Esophagus mucosa (tissue), 1 donor: ENCODE measurements at regions not wholly inside any gene's neighbourhood (a gene's known extent, or its start where the extent isn't known, plus 50 kb on each side); places are given as distances from the start of the nearest gene placed in this dataset.
A peak's percentile ranks its signal among the peaks of the same experiment; 100 is the strongest.
"Not testable (repeated sequence)": the region's sequence is repeated elsewhere in the genome, so short reads cannot be mapped to it uniquely, and the experiment has no call there.

ENCODE experiments used
- ATAC-seq: fragments of 200-7000 bp; cut with Tn5 transposase; one replicate; pipeline ENCODE4 v1.9.1; 2020
- donor health status: DM: yes; HTN: yes; CAD: no.

GRCh38 chr6:113653275-113653674, 203.9 kb upstream of the MARCKS start:
- no peak for ATAC-seq

- ATAC-seq = peak; percentile 95
Observed at GRCh38 chr6:113654396-113654795, 202.7 kb upstream of the MARCKS start.

GRCh38 chr6:113655761-113656160, 201.4 kb upstream of the MARCKS start:
- no peak for ATAC-seq

GRCh38 chr6:113659762-113660404, 197.3 kb upstream of the MARCKS start:
- no peak for ATAC-seq

GRCh38 chr6:113660819-113661218, 196.3 kb upstream of the MARCKS start:
- no peak for ATAC-seq

- ATAC-seq = no peak
Observed at GRCh38 chr6:113662093-113662665, 195.0 kb upstream of the MARCKS start.

GRCh38 chr6:113662688-113663333, 194.3 kb upstream of the MARCKS start:
- no peak for ATAC-seq

- no peak for ATAC-seq
Observed at GRCh38 chr6:113664909-113665308, 192.2 kb upstream of the MARCKS start.

- no peak for ATAC-seq
Observed at GRCh38 chr6:113668641-113669408, 188.3 kb upstream of the MARCKS start.

- ATAC-seq = no peak
Observed at GRCh38 chr6:113669606-113670005, 187.5 kb upstream of the MARCKS start.

GRCh38 chr6:113671421-113671820, 185.7 kb upstream of the MARCKS start:
- no peak for ATAC-seq

- no peak for ATAC-seq
Observed at GRCh38 chr6:113672491-113673149, 184.5 kb upstream of the MARCKS start.

GRCh38 chr6:113674075-113674474, 183.1 kb upstream of the MARCKS start:
- no peak for ATAC-seq

- no peak for ATAC-seq
Observed at GRCh38 chr6:113676057-113676456, 181.1 kb upstream of the MARCKS start.

GRCh38 chr6:113676968-113677367, 180.2 kb upstream of the MARCKS start:
- ATAC-seq = no peak

GRCh38 chr6:113679051-113679450, 178.1 kb upstream of the MARCKS start:
- no peak for ATAC-seq

- ATAC-seq = no peak
Observed at GRCh38 chr6:113680301-113680700, 176.8 kb upstream of the MARCKS start.

GRCh38 chr6:113683968-113684367, 173.2 kb upstream of the MARCKS start:
- ATAC-seq = peak; percentile 57

GRCh38 chr6:113684382-113684901, 172.7 kb upstream of the MARCKS start:
- ATAC-seq = peak; percentile 98

GRCh38 chr6:113686049-113686448, 171.1 kb upstream of the MARCKS start:
- ATAC-seq = no peak

GRCh38 chr6:113689620-113690019, 167.5 kb upstream of the MARCKS start:
- ATAC-seq = not testable (repeated sequence)
